C1 segment of cervical spinal cord (tissue), 14 donors: ENCODE measurements at regions not wholly inside any gene's neighbourhood (a gene's known extent, or its start where the extent isn't known, plus 50 kb on each side); places are given as distances from the start of the nearest gene placed in this dataset.

ENCODE experiments used
- DNase-seq, 14 donors: peaks; one replicate each; lab custom pipeline; 2025; lab: John Stamatoyannopoulos, UW

DNA sequence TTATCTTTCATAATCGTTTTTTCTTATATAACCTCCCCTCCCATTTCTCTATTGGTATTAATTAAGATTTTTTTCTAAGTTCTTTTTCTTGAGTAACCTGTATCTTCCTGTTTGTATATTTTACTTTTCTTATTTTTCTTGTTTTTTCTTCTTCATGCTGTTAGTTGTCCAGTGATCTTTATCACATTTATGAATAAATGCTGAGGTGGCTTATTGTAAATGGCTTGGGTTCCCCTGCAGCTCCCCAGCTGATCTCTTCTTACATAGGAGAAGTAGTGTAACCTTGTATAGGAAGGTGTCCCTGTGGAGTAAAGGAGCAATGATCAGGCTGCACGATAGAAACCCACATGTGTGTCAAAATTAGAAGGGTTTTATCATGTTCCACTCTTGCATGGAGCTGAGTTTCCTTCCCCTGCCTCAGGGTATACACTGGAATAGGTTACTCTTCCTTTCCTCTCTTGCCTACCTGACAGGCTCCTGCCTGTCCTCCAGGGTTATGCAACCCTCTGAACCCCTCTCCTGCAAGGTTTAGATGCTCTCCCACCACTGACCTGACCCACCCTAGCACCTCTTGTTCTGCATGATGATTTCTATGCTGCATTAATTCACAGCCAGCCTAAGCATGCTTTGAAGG, 334.8 kb upstream of the RGS6 start:
- no peak for DNase-seq

DNA sequence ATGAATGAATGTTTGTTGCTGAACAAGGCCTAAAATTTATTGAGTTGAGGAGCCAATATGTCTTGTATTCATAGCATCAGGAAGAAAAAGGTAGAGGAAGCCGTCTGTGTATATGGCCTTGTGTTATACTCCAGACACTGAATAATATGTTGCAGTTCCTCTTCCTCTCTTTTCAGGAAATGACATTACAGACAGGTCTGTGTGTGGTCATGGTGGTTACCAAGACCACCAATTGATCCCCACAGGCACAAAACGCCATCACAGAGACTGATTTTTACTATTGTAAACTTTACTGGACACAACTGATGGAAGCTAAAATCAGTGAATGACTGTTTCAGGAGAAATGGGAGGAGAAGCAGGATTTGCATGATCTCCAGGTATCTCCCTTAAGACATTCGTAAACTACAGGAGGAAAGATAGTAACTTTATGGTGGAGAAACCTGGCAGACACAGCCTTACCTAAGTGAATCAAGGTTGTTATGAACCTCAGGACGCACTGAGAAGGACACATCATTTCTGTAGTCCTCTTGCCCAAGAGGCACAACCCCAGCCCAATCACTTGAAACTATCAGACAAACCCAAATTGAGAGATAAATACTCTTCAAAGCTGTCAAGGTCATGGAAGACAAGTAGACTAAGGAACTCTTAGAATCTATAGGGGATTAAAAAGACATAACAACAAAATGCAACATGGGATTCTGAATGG, 334.1 kb upstream of the RGS6 start:
- DNase-seq: no peak

DNA sequence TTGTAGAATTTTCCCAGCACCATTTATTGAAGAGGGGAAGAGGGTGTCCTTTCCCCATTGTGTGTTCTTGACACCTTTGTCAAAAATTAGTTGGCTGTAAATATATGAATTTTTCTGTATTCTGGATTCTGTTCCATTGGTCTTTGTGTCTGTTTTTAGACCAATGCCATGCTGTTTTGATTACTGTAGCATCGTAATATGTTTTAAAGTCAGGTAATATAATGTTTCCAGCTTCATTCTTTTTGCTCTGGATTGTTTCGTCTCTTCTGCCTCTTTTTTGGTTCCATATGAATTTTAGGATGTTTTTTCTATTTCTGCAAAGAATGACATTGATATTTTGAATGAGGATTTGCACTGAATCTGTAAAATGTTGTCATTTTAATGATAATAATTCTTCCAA, 331.9 kb upstream of the RGS6 start:
- no peak for DNase-seq

- no peak for DNase-seq
Measured at GRCh38 chr14:71602524-71602923, 329.7 kb upstream of the RGS6 start.

DNA sequence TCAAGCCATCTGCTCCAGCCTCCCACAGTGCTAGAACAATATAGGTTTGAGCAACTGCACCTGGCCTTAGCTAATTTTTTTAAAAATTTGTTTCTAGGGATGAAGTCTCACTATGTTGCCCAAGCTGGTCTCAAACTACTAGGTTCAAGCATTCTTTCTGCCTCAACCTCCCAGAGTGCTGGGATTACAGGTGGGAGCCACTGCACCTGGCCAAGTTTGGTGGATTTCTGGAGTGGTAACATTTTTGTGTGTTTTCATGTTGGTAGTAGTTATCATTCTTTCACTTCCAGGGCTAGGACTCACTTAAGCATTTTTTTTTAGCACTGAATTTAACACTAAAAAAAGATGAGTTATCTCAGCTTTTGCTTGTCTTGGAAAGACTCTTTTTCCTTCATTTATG, 328.0 kb upstream of the RGS6 start:
- DNase-seq: no peak

DNA sequence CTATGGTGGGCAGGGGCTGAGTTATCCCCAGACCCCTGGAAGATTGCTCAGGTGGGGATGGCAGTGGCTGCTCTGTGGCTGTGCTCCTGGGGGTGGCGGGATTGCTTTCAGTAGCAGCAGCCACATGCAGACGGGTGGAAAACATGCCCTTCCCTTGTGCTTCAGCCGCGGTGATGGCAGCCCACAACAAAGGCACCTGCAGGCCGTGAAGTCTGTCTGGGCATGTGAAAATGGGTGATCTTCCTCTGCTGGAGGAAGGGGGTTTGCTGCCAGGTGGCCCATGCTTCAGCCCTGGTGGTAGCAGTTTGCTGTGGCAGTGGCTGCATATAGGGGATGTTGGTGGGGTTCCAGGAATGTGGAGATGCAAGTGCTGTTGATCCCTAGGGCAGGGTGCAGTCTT, 326.2 kb upstream of the RGS6 start:
- no peak for DNase-seq

DNA sequence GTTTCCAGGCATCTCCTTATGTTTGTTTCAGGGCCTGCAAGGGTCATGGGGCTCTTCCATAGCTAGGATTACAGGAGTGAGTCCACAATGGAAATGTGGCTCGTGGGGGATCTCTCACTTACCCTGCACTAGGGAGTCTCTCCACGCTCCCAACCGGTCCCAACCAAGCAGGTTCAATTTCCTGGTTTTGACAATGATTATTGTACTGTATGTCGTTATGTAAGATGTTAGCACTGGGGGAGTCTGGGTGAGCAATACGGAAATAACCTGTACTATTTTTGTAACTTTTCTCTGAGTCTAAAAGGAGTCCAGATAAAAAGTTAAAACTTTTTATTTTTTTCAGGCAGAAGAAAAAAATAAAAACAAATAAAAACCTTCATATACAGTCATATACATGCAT, 325.7 kb upstream of the RGS6 start:
- no peak for DNase-seq

DNA sequence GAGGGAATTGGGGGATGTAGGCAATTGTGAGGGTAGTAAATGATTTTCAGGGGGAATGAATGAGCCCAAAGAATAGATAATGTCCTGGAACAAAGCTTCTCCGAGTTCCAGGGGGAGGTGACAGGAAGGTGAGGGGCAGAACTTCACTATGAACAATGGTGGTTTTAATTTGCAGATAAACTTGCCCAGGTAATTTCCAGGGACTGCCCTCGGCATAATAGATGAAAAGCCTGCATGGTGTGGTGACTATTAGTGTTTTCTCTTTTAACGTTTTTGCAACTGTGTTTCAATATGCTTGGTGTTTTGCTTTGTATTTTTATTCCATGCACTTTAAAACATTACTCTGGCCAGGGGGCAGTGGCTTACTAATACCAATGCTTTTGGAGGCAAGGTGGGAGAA, 325.2 kb upstream of the RGS6 start:
- DNase-seq: no peak

GRCh38 chr14:71610149-71610548, 322.1 kb upstream of the RGS6 start:
- no peak for DNase-seq

- no peak for DNase-seq
Measured at GRCh38 chr14:71610797-71611196, 321.4 kb upstream of the RGS6 start.

- no peak for DNase-seq
Measured at GRCh38 chr14:71613168-71613567, 319.1 kb upstream of the RGS6 start.

- DNase-seq: no peak
Measured at GRCh38 chr14:71616013-71616412, 316.2 kb upstream of the RGS6 start.

GRCh38 chr14:71618047-71618446, 314.2 kb upstream of the RGS6 start:
- no peak for DNase-seq

GRCh38 chr14:71618716-71619115, 313.5 kb upstream of the RGS6 start:
- DNase-seq: no peak

DNA sequence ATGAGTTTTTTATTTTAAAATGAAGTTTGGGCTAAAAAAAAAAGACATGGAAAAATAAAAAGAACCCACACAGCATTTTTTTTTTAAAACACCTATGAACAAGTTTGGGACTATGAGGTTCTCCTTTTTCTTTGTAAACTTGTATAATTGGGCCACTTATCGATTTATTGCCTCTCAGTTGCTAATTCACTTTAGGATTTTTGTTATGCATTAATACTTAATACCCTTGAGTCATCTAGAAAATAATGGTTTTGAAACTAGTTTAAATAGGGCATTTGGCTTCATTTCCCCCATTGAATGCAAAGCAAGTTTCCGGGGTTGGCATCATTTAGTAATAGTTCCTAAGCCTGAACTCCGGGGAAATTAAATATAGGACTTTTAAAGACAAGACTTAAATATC, 312.8 kb upstream of the RGS6 start:
- DNase-seq: no peak

DNA sequence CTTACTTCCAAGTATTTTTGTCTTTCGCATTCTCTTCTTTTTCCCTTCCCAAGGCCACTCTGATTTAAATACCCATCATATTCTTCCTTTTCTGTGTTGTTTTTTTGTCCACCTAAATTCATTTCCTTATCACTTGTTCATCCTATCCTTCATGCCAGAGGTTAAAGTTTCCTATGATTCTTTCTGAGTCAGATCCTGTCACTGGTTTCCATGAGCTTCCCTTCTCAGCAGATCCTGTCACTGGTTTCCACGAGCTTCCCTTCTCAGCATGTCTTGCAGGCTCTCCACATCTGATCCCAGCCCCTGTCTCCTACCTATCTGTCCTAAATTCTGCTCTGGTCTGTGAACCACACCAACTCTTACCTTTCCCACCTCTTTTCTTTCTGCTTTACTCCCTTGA, 311.8 kb upstream of the RGS6 start:
- DNase-seq: no peak

DNA sequence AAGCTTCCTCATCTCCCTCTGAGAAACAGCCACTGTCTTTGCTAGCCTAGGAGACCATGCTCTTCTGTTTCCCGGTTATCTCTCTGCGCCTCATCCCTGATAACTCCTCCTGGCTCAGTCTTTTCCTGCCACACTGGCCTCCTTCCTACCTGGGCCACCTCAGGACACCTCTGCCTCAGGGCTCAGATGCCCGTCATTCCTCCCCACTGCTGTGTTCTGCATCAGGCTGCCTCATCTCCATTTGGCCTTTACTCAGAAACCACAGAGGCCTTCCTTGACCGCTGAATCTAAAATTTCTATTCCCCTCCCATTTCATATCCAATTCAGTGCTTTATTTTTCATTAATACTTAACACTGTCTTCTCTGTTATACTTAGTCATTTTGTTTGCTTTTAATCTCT, 311.0 kb upstream of the RGS6 start:
- DNase-seq: no peak

GRCh38 chr14:71621980-71622605, 310.1 kb upstream of the RGS6 start:
- no peak for DNase-seq

GRCh38 chr14:71623939-71624338, 308.3 kb upstream of the RGS6 start:
- no peak for DNase-seq

GRCh38 chr14:71625175-71625574, 307.1 kb upstream of the RGS6 start:
- DNase-seq: no peak

DNA sequence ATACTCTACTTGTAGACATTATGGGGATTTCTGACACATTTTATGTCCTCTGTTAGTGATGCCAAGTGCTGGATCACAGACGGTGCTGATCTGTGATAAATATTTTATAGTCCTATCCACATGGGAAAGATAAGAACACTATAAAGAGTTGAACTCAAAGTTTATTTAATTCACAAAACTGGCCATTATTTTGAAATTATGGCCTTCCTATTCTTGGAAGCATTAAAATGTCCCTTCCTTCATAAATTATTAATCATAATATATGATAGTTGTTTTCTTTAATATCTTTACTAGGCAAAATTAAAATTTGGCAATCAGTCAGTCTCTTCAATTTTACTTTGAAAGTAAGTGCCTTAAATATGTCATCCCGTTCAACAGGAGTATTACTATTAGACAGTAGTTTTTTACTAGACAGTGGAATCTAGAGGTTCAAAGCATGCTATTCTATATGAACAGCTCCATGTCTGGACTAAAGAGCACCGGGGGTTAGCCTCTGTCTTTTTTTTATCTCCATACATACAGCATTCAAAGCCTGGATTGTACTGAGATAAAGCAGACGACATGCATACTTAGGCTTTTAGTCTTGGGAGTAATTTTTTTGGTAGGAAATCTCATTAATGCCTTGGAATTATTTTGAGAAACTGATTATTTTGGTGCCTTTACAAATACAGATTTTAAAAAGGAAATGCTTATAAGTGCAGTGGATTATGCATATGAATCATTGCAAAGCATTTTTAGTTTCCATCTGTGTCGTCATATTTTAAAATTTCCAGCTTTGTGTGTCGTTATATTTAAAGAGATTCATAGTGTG, 306.1 kb upstream of the RGS6 start:
- DNase-seq: no peak

DNA sequence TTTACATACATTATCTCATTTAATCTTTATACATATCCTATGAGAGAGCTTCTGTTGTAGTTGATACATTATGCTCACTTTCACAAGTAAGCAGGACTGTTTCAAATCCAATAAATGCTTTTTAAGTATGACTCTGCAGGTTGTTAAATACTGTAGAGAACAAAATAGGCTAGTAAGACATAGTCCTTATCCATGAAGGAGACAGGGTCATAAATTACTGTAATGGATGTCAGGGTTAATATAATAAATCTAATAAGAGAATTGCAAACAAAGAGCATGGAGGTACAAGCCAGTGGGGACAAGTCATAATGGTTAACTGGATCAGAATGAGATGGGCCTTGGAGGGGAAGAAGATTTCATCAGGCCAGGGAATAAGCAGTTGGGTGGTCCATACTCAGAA, 303.8 kb upstream of the RGS6 start:
- DNase-seq: no peak
